Tongue (tissue), 1 donor: ENCODE measurements at regions not wholly inside any gene's neighbourhood (a gene's known extent, or its start where the extent isn't known, plus 50 kb on each side); places are given as distances from the start of the nearest gene placed in this dataset.

ENCODE experiments used
- DNase-seq: peaks from one replicate; pipeline ENCODE4 v3.0.0-alpha.2; 2015

- DNase-seq = no peak
Measured at GRCh38 chr4:121277194-121278105, 103.4 kb downstream of the QRFPR start.

- no peak for DNase-seq
Measured at GRCh38 chr4:121273191-121273590, 107.6 kb downstream of the QRFPR start.

GRCh38 chr4:121272526-121272925 lies 108.3 kb downstream of the QRFPR start:
- DNase-seq = no peak

GRCh38 chr4:121270389-121270788 lies 106.3 kb upstream of the TNIP3 start:
- DNase-seq = no peak

GRCh38 chr4:121269001-121269400 lies 104.9 kb upstream of the TNIP3 start:
- no peak for DNase-seq

- no peak for DNase-seq
Measured at GRCh38 chr4:121266982-121267381, 102.9 kb upstream of the TNIP3 start.

- DNase-seq = no peak
Measured at GRCh38 chr4:121256887-121257466, 92.9 kb upstream of the TNIP3 start.

- DNase-seq = no peak
Measured at GRCh38 chr4:121255986-121256750, 92.0 kb upstream of the TNIP3 start.

- no peak for DNase-seq
Measured at GRCh38 chr4:121253961-121254360, 89.8 kb upstream of the TNIP3 start.

GRCh38 chr4:121252224-121252806 lies 88.2 kb upstream of the TNIP3 start:
- DNase-seq = peak; percentile 89

- no peak for DNase-seq
Measured at GRCh38 chr4:121248747-121249146, 84.6 kb upstream of the TNIP3 start.

- no peak for DNase-seq
Measured at GRCh38 chr4:121246698-121247097, 82.6 kb upstream of the TNIP3 start.

- DNase-seq = no peak
Measured at GRCh38 chr4:121243485-121243884, 79.4 kb upstream of the TNIP3 start.

- no peak for DNase-seq
Measured at GRCh38 chr4:121242188-121242750, 78.1 kb upstream of the TNIP3 start.

GRCh38 chr4:121239951-121240350 lies 75.8 kb upstream of the TNIP3 start:
- no peak for DNase-seq

GRCh38 chr4:121238461-121238860 lies 74.3 kb upstream of the TNIP3 start:
- no peak for DNase-seq

- DNase-seq = no peak
Measured at GRCh38 chr4:121237069-121237399, 72.9 kb upstream of the TNIP3 start.

GRCh38 chr4:121236353-121237068 lies 72.4 kb upstream of the TNIP3 start:
- DNase-seq = no peak

- DNase-seq = no peak
Measured at GRCh38 chr4:121233982-121234381, 69.9 kb upstream of the TNIP3 start.

GRCh38 chr4:121229993-121230392 lies 65.9 kb upstream of the TNIP3 start:
- no peak for DNase-seq

GRCh38 chr4:121228848-121229247 lies 64.7 kb upstream of the TNIP3 start:
- DNase-seq = no peak

- DNase-seq = no peak
Measured at GRCh38 chr4:121227341-121227792, 63.2 kb upstream of the TNIP3 start.
